MV-4-11 (cell line): ENCODE measurements at regions not wholly inside any gene's neighbourhood (a gene's known extent, or its start where the extent isn't known, plus 50 kb on each side); places are given as distances from the start of the nearest gene placed in this dataset.
A peak's percentile ranks its signal among the peaks of the same experiment; 100 is the strongest.

Experiments
- DNase-seq: peaks from one replicate; lab custom pipeline; 2025; lab: John Stamatoyannopoulos, UW

DNA sequence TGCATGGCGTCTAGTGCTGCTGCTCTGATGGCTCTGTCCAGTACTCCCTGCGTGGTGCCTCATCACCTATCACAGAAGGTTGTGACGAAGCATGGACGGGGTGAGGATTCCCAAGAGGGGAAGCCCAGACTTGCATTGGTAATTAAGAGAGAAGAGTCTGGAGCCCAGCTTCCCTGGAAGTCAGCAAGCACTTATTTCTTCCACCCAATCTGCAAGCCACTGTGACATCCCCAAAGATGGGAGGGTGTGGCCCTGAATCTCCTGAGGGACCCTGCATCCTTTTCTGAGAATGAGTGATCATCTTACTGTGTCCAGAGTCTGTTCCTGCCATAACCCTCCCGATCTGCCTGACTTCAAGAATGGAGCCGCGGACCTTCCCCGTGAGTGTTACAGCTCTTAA is 166.7 kb downstream of the PTPN20 start:
- DNase-seq: no peak

DNA sequence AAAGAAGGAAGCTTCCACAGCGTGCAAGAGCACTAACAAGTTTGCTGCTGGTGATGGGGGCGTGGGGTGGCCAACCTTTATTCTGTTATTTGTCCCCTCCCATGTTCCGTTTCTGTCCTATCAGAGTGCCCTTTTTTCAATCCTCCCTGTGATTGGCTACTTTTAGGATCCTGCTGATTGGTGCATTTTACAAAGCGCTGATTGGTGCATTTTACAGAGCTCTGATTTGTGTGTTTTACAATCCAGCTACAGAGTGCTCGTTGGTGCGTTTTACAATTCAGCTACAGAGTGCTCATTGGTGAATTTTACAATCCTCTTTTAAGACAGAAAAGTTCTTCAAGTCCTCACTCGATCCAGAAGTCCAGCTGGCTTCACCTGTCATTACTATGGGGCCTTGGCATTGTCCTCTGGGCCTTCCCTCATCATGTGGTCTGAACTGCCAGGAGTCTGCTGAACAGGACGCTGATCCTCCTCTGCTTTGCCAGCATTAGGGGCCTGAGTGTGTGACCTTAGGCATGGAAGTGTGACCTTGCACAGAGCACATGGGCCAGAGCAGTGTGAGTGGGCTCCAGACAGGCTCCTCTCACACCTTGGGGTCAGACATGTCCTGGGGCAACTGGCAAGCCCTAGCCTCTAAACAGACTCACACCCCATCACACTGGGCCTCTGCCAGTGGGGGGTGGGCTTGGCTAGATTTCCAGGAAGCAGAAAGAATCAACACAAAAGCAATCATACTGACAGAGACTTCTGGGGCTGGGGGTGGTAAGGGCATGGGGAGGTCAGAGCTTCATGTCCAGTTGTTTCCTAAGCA is 167.4 kb downstream of the PTPN20 start:
- DNase-seq: no peak

GRCh38 chr10:47079204-47079580 is 168.0 kb downstream of the PTPN20 start:
- DNase-seq: peak; percentile 81

- peak; percentile 20 for DNase-seq
Observed at GRCh38 chr10:47081264-47081663, 170.0 kb downstream of the PTPN20 start.

- DNase-seq: no peak
Observed at GRCh38 chr10:47082055-47082784, 171.0 kb downstream of the PTPN20 start.

DNA sequence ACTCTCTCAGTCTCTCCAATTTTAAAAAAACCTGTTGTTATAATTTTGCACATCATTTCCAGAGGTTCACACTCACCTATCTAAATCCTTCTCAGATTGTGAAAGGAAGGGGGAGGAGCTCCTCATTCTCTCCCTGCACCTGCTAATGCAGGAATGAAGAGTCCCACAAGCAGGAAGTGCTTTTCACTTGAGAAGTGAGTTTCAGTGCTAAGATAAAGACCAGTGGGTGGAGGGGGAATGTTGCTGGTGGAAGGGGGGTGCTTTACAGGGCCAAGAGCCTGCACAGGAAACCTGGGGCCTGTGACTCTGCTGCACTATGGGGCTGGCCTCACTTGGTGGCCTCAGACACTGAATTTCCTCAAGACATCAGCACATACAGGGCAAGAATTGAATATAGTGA is 176.4 kb downstream of the PTPN20 start:
- DNase-seq: no peak

DNA sequence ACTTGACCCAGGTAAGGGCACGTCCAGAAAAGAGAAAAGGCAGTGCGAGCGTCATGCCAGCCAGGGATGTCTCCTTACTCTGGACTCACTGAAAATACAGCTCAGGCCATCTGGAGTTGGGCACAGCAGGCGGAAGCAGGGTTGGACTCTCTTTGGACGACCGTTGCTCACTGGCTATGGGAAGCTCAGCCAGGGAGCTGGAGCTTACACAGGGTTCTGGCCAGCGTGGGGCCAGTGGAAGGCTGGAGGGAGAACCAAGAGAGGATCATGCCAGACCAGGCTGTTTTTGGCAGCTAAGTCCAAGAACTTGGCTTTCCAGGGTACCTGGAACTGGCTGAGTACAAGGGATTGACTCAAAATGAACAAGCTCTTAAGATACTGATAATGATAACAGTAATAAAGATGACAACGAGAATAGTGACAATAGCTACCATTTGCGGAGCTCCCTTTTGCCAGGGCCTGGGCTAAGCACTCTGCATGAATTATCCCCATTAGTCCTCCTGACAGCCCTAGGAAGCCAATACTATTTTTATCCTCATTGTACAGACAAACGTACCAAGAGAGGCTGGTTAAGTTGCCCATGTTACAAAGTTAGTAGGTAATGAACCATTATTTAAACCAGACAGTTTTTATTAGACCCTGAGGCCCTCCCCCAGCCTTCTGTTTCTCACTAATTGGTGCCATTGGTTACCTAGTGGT is 177.6 kb downstream of the PTPN20 start:
- no peak for DNase-seq

DNA sequence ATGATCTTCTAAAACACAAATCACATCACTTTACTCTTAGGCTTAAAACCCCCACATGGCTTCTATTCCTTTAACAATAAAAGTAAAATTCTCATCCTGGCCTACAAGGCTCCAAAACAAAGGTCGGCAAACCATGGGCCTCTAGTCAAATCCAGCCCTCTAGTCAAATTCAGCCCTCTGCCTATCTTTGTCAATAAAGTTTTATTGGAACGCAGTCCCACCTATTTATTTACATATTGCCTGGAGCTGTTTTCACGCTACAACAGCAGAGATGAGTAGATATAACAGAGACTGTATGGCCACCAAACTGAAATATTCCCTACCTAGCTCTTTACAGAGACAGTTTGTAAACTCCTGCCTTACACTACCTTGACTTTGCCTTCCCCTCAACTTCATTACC is 178.8 kb downstream of the PTPN20 start:
- DNase-seq: no peak

GRCh38 chr10:47090903-47091302 is 179.7 kb downstream of the PTPN20 start:
- no peak for DNase-seq

GRCh38 chr10:47091421-47091820 is 180.2 kb downstream of the PTPN20 start:
- DNase-seq: no peak

GRCh38 chr10:47092376-47092775 is 181.1 kb downstream of the PTPN20 start:
- DNase-seq: no peak

DNA sequence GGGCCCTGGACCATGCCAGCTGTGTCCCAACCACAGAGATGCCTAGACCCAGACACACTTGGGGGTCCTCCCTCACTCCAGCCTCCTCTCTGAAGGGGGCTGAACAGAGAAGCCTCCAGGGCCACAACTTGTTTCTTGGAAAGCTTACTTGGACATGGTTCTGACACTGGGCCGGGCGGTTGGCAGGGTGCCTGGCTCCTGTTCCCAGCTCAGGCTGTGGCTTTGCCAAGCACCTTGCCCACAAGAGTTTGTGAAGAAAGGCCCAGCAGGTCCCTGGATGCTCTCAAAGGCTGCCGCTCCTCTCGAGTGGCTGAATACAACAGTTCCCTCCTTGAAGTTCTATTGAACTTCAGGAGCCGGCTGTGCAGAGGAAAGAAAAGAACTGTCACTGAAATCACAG is 181.6 kb downstream of the PTPN20 start:
- DNase-seq: no peak

DNA sequence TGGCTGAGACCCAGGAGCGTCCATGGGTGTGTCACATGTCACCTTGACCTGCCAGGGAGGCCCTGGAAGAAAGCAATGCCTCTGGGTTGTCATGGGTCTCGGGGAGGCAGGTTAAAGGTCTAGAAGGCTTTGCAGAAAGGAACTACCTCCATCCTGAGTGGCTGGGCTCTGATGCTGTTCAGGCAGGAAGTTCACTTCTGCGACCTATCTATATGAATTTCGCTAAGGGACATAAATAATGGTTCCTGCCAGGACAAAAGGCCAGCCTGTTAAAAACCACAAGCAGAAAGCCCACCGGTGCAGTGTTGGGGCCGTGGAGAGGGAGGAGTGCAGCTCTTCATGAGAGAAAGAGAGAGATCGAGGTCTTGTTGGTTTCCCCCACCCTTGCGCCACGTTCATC is 182.9 kb downstream of the PTPN20 start:
- no peak for DNase-seq

DNA sequence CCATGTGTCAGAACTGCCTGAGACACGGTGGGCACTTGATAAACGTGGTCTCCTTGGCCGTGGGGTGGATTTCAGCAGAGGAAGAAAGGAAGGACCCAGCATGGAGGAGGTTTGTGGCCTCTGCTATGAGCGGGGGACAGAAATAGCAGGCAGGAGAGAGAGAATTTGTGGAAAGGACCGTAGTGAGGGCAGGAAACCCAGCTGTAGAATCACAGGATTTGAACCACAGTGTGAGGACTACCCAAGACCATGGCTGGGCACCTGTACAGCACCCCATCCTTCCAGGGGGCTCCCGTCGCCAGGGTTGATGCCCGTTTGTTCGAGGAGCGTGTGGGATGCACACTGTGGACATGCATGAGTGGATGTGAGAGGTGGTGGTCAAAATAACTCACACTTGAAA is 183.4 kb downstream of the PTPN20 start:
- DNase-seq: no peak

DNA sequence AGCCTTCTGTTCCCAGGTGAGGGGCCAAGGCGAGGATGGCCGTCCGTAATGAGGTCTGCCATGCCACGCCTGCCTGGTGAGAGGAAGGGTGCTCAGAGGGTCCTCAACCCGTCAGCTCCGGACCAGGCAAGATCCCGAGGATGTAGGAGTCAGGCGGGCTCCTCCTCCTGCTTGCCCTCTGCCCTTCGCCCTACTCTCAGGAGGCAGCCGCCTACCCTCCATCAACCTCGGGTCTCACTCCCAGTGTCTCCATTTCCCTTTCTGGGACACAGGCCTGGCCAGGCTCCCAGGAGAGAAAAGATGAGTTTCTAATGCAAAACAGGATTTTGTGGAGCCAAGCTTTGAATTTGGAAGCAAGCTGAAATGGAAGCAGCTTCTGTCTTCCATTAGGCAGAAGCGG is 184.0 kb downstream of the PTPN20 start:
- no peak for DNase-seq

DNA sequence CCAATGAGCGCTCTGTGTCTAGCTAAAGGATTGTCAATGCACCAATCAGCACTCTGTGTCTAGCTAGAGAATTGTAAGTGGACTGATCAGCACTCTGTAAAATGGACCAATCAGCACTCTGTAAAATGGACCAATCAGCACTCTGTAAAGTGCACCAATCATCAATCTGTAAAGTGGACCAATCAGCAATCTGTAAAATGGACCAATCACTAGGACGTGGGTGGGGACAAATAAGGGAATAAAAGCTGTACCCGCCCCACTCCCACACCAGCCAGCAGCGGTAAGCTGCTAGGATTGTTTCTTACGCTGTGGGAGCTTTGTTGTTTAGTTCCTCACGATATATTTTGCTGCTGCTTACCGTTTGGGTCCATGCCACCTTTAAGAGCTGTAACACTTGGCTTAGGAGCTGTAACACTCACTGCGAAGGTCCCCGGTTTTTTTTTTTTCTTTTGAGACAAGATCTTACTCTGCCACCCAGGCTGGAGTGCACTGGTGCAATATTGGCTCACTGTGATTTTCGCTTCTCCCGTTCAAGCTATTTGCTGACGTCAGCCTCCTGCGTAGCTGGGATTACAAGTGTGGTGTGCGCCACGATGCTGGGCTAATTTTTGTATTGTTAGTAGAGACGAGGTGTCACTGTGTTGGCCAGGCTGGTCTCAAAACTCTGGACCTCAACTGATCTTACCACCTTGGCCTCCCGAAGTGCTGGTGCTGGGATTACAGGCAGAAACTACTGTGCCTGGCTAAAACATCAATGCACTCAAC is 184.8 kb downstream of the PTPN20 start:
- DNase-seq: no peak

DNA sequence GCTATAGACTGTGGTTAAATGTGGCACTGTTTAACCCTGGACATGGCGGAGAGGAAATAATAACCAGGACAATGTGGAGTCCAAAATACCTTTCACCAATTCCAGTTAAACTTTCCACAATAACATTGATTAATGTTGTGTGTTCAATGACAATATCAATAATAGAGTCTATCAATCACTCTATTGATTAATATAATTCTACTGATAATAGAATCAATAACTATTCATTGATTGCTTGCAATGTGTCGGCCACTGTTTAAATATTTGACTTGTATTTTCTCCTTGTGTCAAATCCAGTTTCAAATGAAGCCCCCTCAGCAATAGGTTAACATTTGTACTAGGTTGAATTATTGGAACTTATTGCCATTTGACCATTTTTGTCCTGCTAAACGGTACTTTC is 187.0 kb downstream of the PTPN20 start:
- no peak for DNase-seq

DNA sequence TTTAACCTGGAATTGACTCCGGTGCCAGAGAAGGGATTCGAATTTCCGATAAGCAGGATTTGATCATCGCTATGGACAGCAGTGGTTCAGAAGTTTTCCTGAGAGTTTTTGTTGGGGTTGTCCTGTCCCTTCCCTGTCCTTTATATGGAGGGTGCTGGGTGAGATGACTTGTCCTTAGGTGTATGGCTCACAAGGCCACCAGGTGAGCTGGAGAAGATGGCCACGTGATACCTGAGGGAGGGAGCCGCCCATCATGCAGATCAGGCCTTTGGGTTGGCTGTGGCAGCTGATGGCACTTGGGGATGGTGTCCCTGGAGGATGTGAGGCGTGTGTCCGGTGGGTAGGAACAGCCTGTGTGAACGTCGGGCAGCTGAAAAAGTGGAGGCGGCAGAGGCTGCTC is 187.7 kb downstream of the PTPN20 start:
- DNase-seq: no peak

GRCh38 chr10:47099474-47099873 is 188.2 kb downstream of the PTPN20 start:
- no peak for DNase-seq

- DNase-seq: no peak
Observed at GRCh38 chr10:47101196-47101595, 190.0 kb downstream of the PTPN20 start.

DNA sequence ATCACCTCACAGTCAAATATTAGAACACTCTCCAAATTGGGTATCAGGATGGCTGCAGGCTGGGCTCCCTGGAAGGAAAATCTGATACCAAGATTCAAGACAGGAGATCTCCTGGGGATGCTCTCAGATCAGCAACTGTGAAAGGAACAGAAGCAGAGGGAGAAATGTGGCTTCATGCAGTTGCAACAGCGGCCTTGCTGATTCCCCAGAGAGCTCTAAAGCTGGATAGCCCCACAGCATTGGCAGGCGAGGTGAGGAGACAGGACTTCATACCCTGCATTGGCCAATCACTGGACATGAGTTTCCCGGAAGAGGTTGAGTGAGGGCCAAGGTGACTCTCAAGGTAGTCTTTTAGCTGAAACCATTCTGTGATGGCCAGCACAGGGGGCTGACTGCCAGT is 190.6 kb downstream of the PTPN20 start:
- no peak for DNase-seq

DNA sequence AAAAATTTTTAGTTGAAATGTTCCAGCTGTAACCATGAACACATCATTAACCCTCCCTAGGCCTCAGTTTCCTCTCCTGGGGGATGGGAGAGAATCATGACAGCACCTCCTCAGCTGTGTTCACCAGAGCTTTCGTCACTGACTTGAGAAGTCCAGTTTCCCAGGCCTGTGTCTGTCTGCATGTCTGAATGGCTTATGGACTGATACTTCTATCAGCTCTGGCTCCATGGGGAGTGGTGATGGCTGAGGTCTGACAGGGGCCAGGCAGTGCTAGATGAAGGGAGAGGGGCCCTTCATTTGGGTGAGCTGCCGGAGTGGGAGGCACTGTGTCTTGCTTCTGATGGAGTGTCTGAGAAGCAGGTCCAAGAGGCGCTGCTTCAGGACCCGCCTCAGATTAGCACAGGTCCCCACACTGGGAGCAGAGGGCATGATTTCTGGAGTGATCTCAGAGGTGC is 192.9 kb downstream of the PTPN20 start:
- DNase-seq: no peak
